HCT116 (cell line): ENCODE measurements at regions not wholly inside any gene's neighbourhood (a gene's known extent, or its start where the extent isn't known, plus 50 kb on each side); places are given as distances from the start of the nearest gene placed in this dataset.

Experiments
- ATAC-seq: fragments of 200-7000 bp; cut with Tn5 transposase; 2 replicates; pipeline ENCODE4 v1.9.1; 2020; ENCODE audit warnings: mild to moderate bottlenecking, moderate library complexity
- BruUV-seq: library from RNA; stranded (reverse); fragments of 400-500 nt; replicated peaks from 2 replicates; lab custom pipeline; 2021; lab: Mats Ljungman, UMichigan
- CTCF ChIA-PET: fragments of 300-600 bp; sonication (Branson Sonifier 250); formaldehyde crosslinking; loops from one replicate; lab custom pipeline; 2021; ENCODE audit warnings: antibody characterized with exemption; lab: Charles Lee
- POLR2A ChIA-PET: fragments of 300-600, 350-600 bp; sonication (Branson Sonifier 250); formaldehyde crosslinking; loops from one replicate; lab custom pipeline; 2021; ENCODE audit warnings: antibody characterized with exemption; lab: Charles Lee
- RAD21 ChIA-PET, 2 experiments: fragments of 300-600 bp; sonication (Branson Sonifier 250); formaldehyde crosslinking; loops; one replicate each; lab custom pipeline; 2023; ENCODE audit warnings: low total read pairs in 2 of 2; ENCODE audit not compliant: uncharacterized antibody in 2 of 2, unreplicated experiment in 2 of 2, low non-redundant PET in 1 of 2; lab: Charles Lee
- DNase-seq: peaks from one replicate; pipeline ENCODE4 v3.0.0-alpha.2; 2010; ENCODE audit warnings: low read depth, low spot score
- H2AFZ ChIP-seq: fragments of 200-600 bp; shearing (Covaris generic), sonication (generic); 2 replicates; pipeline ENCODE4 v1.6.1; 2017; ENCODE audit warnings: low read depth, mixed run types, mixed read lengths, antibody characterized with exemption, low read length; ENCODE audit not compliant: poor library complexity, severe bottlenecking
- H3K27ac ChIP-seq: 2 replicates; pipeline ENCODE4 v1.5.1; 2012; ENCODE audit warnings: low read depth, low read length
- H3K27me3 ChIP-seq: fragments of 200-600 bp; sonication (generic); 2 replicates; pipeline ENCODE4 v1.6.1; 2016; ENCODE audit warnings: mixed run types, low read length, mixed read lengths; ENCODE audit not compliant: insufficient read depth
- H3K36me3 ChIP-seq, 2 experiments: fragments of 200-500 bp in 1 of 2; fragments of 200-600 bp in 1 of 2; sonication (Bioruptor generic) in 1 of 2; sonication (generic) in 1 of 2; 2 replicates each; pipeline versions ENCODE4 v1.5.1 to v1.6.1; 2014 to 2016; ENCODE audit warnings: low read length in 2 of 2, inconsistent platforms in 1 of 2, mixed read lengths in 1 of 2, mixed run types in 1 of 2; ENCODE audit not compliant: insufficient read depth in 2 of 2, control insufficient read depth in 1 of 2
- H3K4me1 ChIP-seq, 2 experiments: fragments of 200-600 bp in 1 of 2; sonication (generic) in 1 of 2; 2 replicates each; pipeline versions ENCODE4 v1.5.1 to v1.6.1; 2012 to 2017; ENCODE audit warnings: low read length in 2 of 2, inconsistent platforms in 1 of 2, mild to moderate bottlenecking in 1 of 2, mixed read lengths in 1 of 2, mixed run types in 1 of 2, moderate library complexity in 1 of 2; ENCODE audit not compliant: insufficient read depth in 2 of 2, control insufficient read depth in 1 of 2
- H3K4me2 ChIP-seq: fragments of 200-600 bp; sonication (generic); 2 replicates; pipeline ENCODE4 v1.6.1; 2017; ENCODE audit warnings: mixed run types, low read length, mixed read lengths
- H3K4me3 ChIP-seq, 2 experiments: fragments of 200-600 bp in 1 of 2; sonication (generic) in 1 of 2; replicated peaks in 1 of 2; 2 replicates each; pipeline ENCODE4 v1.5.1; 2011 to 2016; ENCODE audit warnings: low read length in 2 of 2, control low read depth in 1 of 2, low read depth in 1 of 2, mild to moderate bottlenecking in 1 of 2, mixed read lengths in 1 of 2, mixed run types in 1 of 2
- H3K79me2 ChIP-seq: fragments of 200-600 bp; sonication (generic); 2 replicates; pipeline ENCODE4 v1.6.1; 2017; ENCODE audit warnings: mild to moderate bottlenecking, mixed run types, low read length, moderate library complexity, mixed read lengths; ENCODE audit not compliant: insufficient read depth
- H3K9ac ChIP-seq: fragments of 200-600 bp; sonication (generic); 2 replicates; pipeline ENCODE4 v1.6.1; 2016; ENCODE audit warnings: low read length, mixed read lengths
- H3K9me2 ChIP-seq: fragments of 200-600 bp; sonication (generic), shearing (Covaris generic); 2 replicates; pipeline ENCODE4 v1.6.1; 2017; ENCODE audit warnings: mixed run types, mild to moderate bottlenecking, moderate library complexity; ENCODE audit not compliant: insufficient read depth
- H3K9me3 ChIP-seq, 2 experiments: fragments of 200-500 bp in 1 of 2; fragments of 200-600 bp in 1 of 2; sonication (Bioruptor generic) in 1 of 2; sonication (generic) in 1 of 2; 2 replicates each; pipeline ENCODE4 v1.6.1; 2014 to 2017; ENCODE audit warnings: low read length in 2 of 2, mixed read lengths in 2 of 2, inconsistent platforms in 1 of 2, low read depth in 1 of 2, mild to moderate bottlenecking in 1 of 2, mixed run types in 1 of 2, moderate library complexity in 1 of 2; ENCODE audit not compliant: control insufficient read depth in 1 of 2, insufficient read depth in 1 of 2
- H4K20me1 ChIP-seq: fragments of 200-600 bp; sonication (generic), shearing (Covaris generic); 2 replicates; pipeline ENCODE4 v1.6.1; 2017; ENCODE audit warnings: mixed run types, mild to moderate bottlenecking, moderate library complexity; ENCODE audit not compliant: insufficient read depth
- CBX3 ChIP-seq: IDR thresholded peaks from 2 replicates; pipeline ENCODE4 v1.6.1; 2012; ENCODE audit warnings: low read depth
- CEBPB ChIP-seq: IDR thresholded peaks from 2 replicates; pipeline ENCODE4 v1.6.1; 2012; ENCODE audit warnings: low read depth
- EGR1 ChIP-seq: IDR thresholded peaks from 2 replicates; pipeline ENCODE4 v1.6.1; 2012; ENCODE audit warnings: low read depth
- EZH2phosphoT487 ChIP-seq: fragments of 200-600 bp; IDR thresholded peaks from 2 replicates; pipeline ENCODE4 v1.6.1; 2018; ENCODE audit warnings: antibody characterized with exemption, borderline replicate concordance
- JUND ChIP-seq: IDR thresholded peaks from 2 replicates; pipeline ENCODE4 v1.6.1; 2012
- POLR2A ChIP-seq: IDR thresholded peaks from 2 replicates; pipeline ENCODE4 v1.7.0; 2011; ENCODE audit warnings: borderline replicate concordance; ENCODE audit not compliant: insufficient read depth, insufficient read length; ENCODE audit errors: extremely low read depth
- POLR2AphosphoS5 ChIP-seq: IDR thresholded peaks from 2 replicates; pipeline ENCODE4 v1.6.1; 2011; ENCODE audit warnings: mild to moderate bottlenecking, low read depth, low read length, moderate library complexity
- SIN3A ChIP-seq: IDR thresholded peaks from 2 replicates; pipeline ENCODE4 v1.6.1; 2012; ENCODE audit warnings: low read depth
- SP1 ChIP-seq: IDR thresholded peaks from 2 replicates; pipeline ENCODE4 v1.6.1; 2012; ENCODE audit warnings: low read depth
- TCF7L2 ChIP-seq: IDR thresholded peaks from 2 replicates; pipeline ENCODE4 v1.7.0; 2011; ENCODE audit warnings: borderline replicate concordance, inconsistent platforms; ENCODE audit not compliant: insufficient read depth, insufficient read length; ENCODE audit errors: extremely low read depth
- YY1 ChIP-seq: IDR thresholded peaks from 2 replicates; pipeline ENCODE4 v1.6.1; 2011; ENCODE audit warnings: low read length, low read depth, moderate library complexity, mild to moderate bottlenecking; ENCODE audit not compliant: insufficient replicate concordance; ENCODE audit errors: extremely low read depth
- ZFX ChIP-seq: fragments of 450-650 bp; IDR thresholded peaks from 2 replicates; pipeline ENCODE4 v1.6.1; 2017
- intact Hi-C: fragments of 100-400 bp; cut with micrococcal nuclease; formaldehyde crosslinking; loops from 2 replicates; pipeline ENCODE4 v1.10.0; 2022
- TF ChIP-seq, protein P1 (sequence below): IDR thresholded peaks from 2 replicates; pipeline ENCODE4 v1.6.1; 2012; ENCODE audit warnings: low read depth
- TF ChIP-seq, protein P2 (sequence below): IDR thresholded peaks from 2 replicates; pipeline ENCODE4 v1.6.1; 2012
- TF ChIP-seq, protein P3 (sequence below): IDR thresholded peaks from 2 replicates; pipeline ENCODE4 v1.6.1; 2012

DNA sequence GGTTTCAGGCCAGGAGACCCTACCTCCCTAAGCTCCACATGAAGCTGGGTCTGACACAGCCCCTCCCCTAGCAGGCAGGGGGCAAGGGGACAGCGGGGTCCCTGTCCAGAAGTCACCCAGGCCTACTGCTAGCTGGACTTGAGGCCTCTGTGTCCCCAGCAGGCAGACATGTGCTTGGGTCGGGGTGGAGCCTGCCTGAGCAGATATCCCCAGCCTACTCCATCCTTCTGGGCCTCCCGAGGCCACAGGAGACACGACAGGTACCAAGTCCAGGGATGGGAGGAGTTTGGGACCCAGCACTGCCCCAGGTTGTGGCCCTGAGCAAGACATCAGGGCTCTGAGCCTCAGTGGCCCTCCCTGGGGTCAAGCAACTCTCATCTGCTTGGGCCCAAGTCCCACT lies 105.2 kb upstream of the EIF5 start (continued):
- no peak for TF ChIP-seq POLR2AphosphoS5
- no peak for TF ChIP-seq TCF7L2
- TF ChIP-seq EZH2phosphoT487: no peak

DNA sequence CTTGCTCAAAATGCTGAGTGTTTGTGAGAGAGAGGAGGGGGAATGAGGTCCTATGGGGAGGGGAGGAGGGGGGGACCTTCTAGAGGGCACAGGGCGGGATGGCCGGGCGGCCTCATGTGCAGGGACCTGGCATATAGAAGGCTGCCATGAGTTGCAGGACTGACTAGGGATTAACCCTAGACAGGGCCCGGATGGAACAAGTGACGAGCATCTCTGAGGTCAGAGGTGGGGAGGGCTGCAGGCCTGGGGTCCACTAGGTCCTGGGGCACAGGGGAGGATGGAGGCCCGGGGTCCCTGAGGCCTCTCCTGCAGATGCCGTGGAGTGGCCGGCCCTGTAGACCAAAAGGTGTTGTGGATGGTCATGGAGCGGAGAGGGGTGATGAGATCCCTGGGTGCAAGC lies 104.0 kb upstream of the EIF5 start:
- H3K4me3 ChIP-seq: no peak overlapping the region
- H4K20me1 ChIP-seq: no peaks in the 10 kb centered on the region
- no peak overlapping the region for H3K9ac ChIP-seq
- ATAC-seq: no peak
- no peak overlapping the region for H3K4me2 ChIP-seq
- H3K27me3 ChIP-seq: no peaks in the 10 kb centered on the region
- H3K27ac ChIP-seq: no peak overlapping the region
- peaks cover 11 to 13% of the 10 kb centered on the region in 2 experiments; a peak in 3 of 4 replicates for H3K4me1 ChIP-seq
- ChIA-PET POLR2A (no interaction called here), CTCF (no interaction called here), RAD21 (no interaction called here)
- no peaks in the 10 kb centered on the region for H3K36me3 ChIP-seq
- H2AFZ ChIP-seq: no peak overlapping the region
- DNase-seq: no peak
- intact Hi-C loops: no loop called here
- TF ChIP-seq POLR2A (no peak), SP1 (no peak)
- H3K9me2 ChIP-seq: no peaks in the 10 kb centered on the region
- H3K9me3 ChIP-seq: no peaks in the 10 kb centered on the region
- no peaks in the 10 kb centered on the region for H3K79me2 ChIP-seq
- BruUV-seq: no TSS peak

DNA sequence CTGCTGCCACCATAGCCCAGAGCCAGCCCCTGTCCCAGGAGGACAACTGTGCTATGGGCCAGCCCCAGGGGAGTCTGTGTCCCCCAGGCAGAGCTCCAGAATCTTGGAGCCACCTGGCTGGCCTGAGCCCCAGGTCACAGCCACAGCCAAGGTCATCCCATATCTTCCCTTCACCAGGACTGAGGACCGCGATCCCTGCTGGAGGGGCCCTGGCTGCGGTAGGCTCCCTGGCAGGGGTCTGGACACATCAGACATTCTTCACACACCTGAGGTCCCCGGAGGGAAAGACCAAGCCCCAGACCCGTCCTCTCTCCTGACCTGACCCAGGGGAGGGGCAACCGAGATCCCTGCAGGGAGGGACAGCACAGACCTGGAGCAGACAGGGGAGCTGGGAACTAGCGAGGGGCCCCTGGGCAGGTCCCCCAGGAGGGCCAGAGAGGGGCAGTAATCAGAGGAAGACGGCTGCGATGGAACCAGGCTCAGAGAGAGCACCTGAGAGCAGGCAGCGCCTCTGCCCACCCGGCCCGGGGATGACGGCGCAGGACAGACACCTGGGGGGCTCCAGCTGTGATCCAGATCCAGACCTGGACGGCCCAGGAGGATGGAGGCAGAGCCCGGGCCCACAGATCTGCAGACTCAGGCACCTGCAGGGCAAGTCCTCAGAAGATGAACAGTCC lies 103.2 kb upstream of the EIF5 start:
- H3K9ac ChIP-seq: no peak overlapping the region
- ChIA-PET POLR2A (no interaction called here), CTCF (no interaction called here), RAD21 (no interaction called here)
- BruUV-seq: no TSS peak
- no peaks in the 10 kb centered on the region for H3K79me2 ChIP-seq
- no peak overlapping the region for H3K27ac ChIP-seq
- DNase-seq (no peak), ATAC-seq (no peak)
- no peaks in the 10 kb centered on the region for H3K9me3 ChIP-seq
- H4K20me1 ChIP-seq: no peaks in the 10 kb centered on the region
- no peaks in the 10 kb centered on the region for H3K27me3 ChIP-seq
- H3K9me2 ChIP-seq: no peaks in the 10 kb centered on the region
- H3K4me1 ChIP-seq: peaks cover 11 to 13% of the 10 kb centered on the region in 2 experiments; a peak in 3 of 4 replicates
- intact Hi-C loops: no loop called here
- H3K4me3 ChIP-seq: no peak overlapping the region
- H2AFZ ChIP-seq: no peak overlapping the region
- no peaks in the 10 kb centered on the region for H3K36me3 ChIP-seq
- no peak overlapping the region for H3K4me2 ChIP-seq
- TF ChIP-seq, protein P1, sequence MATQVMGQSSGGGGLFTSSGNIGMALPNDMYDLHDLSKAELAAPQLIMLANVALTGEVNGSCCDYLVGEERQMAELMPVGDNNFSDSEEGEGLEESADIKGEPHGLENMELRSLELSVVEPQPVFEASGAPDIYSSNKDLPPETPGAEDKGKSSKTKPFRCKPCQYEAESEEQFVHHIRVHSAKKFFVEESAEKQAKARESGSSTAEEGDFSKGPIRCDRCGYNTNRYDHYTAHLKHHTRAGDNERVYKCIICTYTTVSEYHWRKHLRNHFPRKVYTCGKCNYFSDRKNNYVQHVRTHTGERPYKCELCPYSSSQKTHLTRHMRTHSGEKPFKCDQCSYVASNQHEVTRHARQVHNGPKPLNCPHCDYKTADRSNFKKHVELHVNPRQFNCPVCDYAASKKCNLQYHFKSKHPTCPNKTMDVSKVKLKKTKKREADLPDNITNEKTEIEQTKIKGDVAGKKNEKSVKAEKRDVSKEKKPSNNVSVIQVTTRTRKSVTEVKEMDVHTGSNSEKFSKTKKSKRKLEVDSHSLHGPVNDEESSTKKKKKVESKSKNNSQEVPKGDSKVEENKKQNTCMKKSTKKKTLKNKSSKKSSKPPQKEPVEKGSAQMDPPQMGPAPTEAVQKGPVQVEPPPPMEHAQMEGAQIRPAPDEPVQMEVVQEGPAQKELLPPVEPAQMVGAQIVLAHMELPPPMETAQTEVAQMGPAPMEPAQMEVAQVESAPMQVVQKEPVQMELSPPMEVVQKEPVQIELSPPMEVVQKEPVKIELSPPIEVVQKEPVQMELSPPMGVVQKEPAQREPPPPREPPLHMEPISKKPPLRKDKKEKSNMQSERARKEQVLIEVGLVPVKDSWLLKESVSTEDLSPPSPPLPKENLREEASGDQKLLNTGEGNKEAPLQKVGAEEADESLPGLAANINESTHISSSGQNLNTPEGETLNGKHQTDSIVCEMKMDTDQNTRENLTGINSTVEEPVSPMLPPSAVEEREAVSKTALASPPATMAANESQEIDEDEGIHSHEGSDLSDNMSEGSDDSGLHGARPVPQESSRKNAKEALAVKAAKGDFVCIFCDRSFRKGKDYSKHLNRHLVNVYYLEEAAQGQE: no peak
- no peak for TF ChIP-seq POLR2AphosphoS5
- TF ChIP-seq YY1: no peak
- TF ChIP-seq CBX3: no peak
- TF ChIP-seq SIN3A: no peak
- TF ChIP-seq ZFX: no peak
- no peak for TF ChIP-seq EGR1
- no peak for TF ChIP-seq EZH2phosphoT487
- no peak for TF ChIP-seq JUND
- TF ChIP-seq CEBPB: no peak
- TF ChIP-seq, protein P2, sequence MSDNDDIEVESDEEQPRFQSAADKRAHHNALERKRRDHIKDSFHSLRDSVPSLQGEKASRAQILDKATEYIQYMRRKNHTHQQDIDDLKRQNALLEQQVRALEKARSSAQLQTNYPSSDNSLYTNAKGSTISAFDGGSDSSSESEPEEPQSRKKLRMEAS: no peak
- TF ChIP-seq, protein P3, sequence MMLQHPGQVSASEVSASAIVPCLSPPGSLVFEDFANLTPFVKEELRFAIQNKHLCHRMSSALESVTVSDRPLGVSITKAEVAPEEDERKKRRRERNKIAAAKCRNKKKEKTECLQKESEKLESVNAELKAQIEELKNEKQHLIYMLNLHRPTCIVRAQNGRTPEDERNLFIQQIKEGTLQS: no peak
